Heart right ventricle (tissue), 16 donors: ENCODE measurements at regions not wholly inside any gene's neighbourhood (a gene's known extent, or its start where the extent isn't known, plus 50 kb on each side); places are given as distances from the start of the nearest gene placed in this dataset.

ENCODE experiments used
- ATAC-seq, 8 donors: fragments of 200-7000 bp; cut with Tn5 transposase; one replicate each; pipeline ENCODE4 v1.9.1; 2020; ENCODE audit warnings: mild to moderate bottlenecking in 8 of 8, moderate library complexity in 8 of 8, moderate number of reproducible peaks in 1 of 8
- DNase-seq, 2 donors: peaks; one replicate each; pipeline ENCODE4 v3.0.0-alpha.2; 2020
- H3K27ac ChIP-seq, 10 donors: fragments of 200-600 bp; sonication (generic) in 2 of 10; one replicate each; pipeline versions ENCODE4 v1.5.0 to v1.8.0; 2020 to 2022; ENCODE audit warnings: mild to moderate bottlenecking in 3 of 10
- H3K27me3 ChIP-seq, 7 donors: fragments of 200-600 bp; one replicate each; pipeline ENCODE4 v1.8.0; 2021 to 2022; ENCODE audit warnings: mild to moderate bottlenecking in 2 of 7
- H3K36me3 ChIP-seq, 9 donors: fragments of 200-600 bp; sonication (generic) in 1 of 9; one replicate each; pipeline versions ENCODE4 v1.5.0 to v1.8.0; 2020 to 2022; ENCODE audit warnings: mild to moderate bottlenecking in 2 of 9
- H3K4me1 ChIP-seq, 9 donors: fragments of 200-600 bp; sonication (generic) in 1 of 9; one replicate each; pipeline versions ENCODE4 v1.5.0 to v1.8.0; 2020 to 2022; ENCODE audit warnings: mild to moderate bottlenecking in 4 of 9
- H3K4me3 ChIP-seq, 10 donors: fragments of 200-600 bp; sonication (generic) in 2 of 10; one replicate each; pipeline versions ENCODE4 v1.5.0 to v1.8.0; 2020 to 2022; ENCODE audit warnings: mild to moderate bottlenecking in 7 of 10, moderate library complexity in 2 of 10
- H3K9me3 ChIP-seq, 11 donors: fragments of 200-600 bp in 10 of 11; sonication (generic) in 2 of 11; one replicate each; pipeline versions ENCODE4 v1.5.0 to v1.8.0; 2013 to 2022; ENCODE audit warnings: mild to moderate bottlenecking in 2 of 11, control low read depth in 1 of 11, moderate library complexity in 1 of 11
- WGBS, 2 donors: extraction: QIAGEN DNeasy Blood & Tissue Kit; methylation state at CpG; one replicate each; pipeline ENCODE4 v1.1.7; 2013; ENCODE audit warnings: inconsistent platforms in 1 of 2; 5-methylcytosine and 5-hydroxymethylcytosine counted together
- intact Hi-C, 10 donors: fragments of 100-400 bp; cut with DNase I; formaldehyde crosslinking; loops; one replicate each; pipeline versions ENCODE4 v1.11.1 to v1.14.2; 2022
- TF ChIP-seq, protein P1 (sequence below), 9 donors: fragments of 200-600 bp; sonication (generic) in 2 of 9; IDR thresholded peaks; one replicate each; pipeline versions ENCODE4 v1.5.0 to v1.8.0; 2021 to 2022; ENCODE audit warnings: antibody characterized with exemption in 9 of 9, mild to moderate bottlenecking in 5 of 9, moderate library complexity in 1 of 9
- donor health status: Arrhythmogenic right ventricular cardiomyopathy.
- donor health status: ischemic (EF 13 %, LVEDD 7.1; RV severe dilation, severe dysfunction).
- donor health status: healthy with polysubstance abuse.
- donor health status: DM: no; HTN: yes; CAD: no.
- donor health status: DM: no; HTN: no; CAD: no.
- donor health status: ischemic (EF 25% LVEDD 6.9; RV normal size, moderate dysfunction).
- donor health status: ischemic (EF 25% LVEDD 5.7; RV mildly dilated, moderate dysfunction).
- donor health status: healthy.
- donor health status: DM: yes; HTN: yes; CAD: no.
- donor health status: Ischemic cardiomyopathy.
- donor health status: ischemic (EF 35%, LVEDD 5.7; RV mildly dilated, moderate dysfunction).
- donor health status: nonischemic (EF 11% LVEDD 7.7; RV severe dilation, severe dysfunction).
- donor health status: DM: yes; HTN: yes; CAD: no.
- donor health status: PGD.
- donor health status: ischemic (EF 29% LVEDD 5.4; RV normal size, mild dysfunction).
- donor health status: nonischemic (EF 23%, LVEDD 6.1; RV moderate dilation, normal function).

DNA sequence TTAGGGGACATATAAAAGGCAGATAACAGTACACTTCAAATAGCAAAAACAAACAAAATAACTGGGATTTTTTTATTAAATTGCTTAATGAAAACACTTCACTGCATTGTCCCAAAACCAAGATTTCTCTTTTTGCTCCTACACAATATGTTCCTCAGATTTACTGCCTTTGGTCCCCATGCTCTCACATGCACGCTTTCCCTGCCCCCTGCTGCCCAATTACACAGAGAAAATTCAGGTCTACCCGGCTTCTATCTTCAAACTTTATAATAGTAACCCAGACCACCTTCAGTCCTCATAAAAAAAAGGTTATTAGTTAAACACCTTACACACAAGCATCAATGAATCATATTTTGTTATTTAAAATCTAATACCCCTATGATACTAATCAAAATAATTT lies 673.8 kb upstream of the HS3ST5 start:
- no peak for DNase-seq
- 62 to 68% methylated on average over 2 of the region's 2 CpGs for WGBS, 2 donors

GRCh38 chr6:115004982-115005381 lies 662.2 kb upstream of the HS3ST5 start:
- Histone ChIP-seq H3K27me3 (no peaks in the 10 kb centered on the region), H3K4me3 (no peak overlapping the region), H3K36me3 (no peaks in the 10 kb centered on the region), H3K27ac (no peak overlapping the region), H3K9me3 (peaks cover 0 to 7% (median 0%) of the 10 kb centered on the region in 11 donors), H3K4me1 (no peaks in the 10 kb centered on the region)
- ATAC-seq, result no peak
- TF ChIP-seq, protein P1, sequence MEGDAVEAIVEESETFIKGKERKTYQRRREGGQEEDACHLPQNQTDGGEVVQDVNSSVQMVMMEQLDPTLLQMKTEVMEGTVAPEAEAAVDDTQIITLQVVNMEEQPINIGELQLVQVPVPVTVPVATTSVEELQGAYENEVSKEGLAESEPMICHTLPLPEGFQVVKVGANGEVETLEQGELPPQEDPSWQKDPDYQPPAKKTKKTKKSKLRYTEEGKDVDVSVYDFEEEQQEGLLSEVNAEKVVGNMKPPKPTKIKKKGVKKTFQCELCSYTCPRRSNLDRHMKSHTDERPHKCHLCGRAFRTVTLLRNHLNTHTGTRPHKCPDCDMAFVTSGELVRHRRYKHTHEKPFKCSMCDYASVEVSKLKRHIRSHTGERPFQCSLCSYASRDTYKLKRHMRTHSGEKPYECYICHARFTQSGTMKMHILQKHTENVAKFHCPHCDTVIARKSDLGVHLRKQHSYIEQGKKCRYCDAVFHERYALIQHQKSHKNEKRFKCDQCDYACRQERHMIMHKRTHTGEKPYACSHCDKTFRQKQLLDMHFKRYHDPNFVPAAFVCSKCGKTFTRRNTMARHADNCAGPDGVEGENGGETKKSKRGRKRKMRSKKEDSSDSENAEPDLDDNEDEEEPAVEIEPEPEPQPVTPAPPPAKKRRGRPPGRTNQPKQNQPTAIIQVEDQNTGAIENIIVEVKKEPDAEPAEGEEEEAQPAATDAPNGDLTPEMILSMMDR (IDR thresholded peaks at IDR 0.05), result no peak
- intact Hi-C loops, result no loop called here
- no peak for DNase-seq
- 28 to 36% methylated on average over 4 of the region's 4 CpGs for whole genome bisulfite sequencing, 2 donors

More for the DNA sequence above, 673.8 kb upstream of the HS3ST5 start:
- Histone ChIP-seq H3K9me3 (peaks cover 0 to 8% (median 0%) of the 10 kb centered on the region in 11 donors), H3K27me3 (no peaks in the 10 kb centered on the region), H3K36me3 (no peaks in the 10 kb centered on the region), H3K4me3 (no peak overlapping the region), H3K27ac (no peak overlapping the region), H3K4me1 (no peaks in the 10 kb centered on the region)
- TF ChIP-seq, protein P1 (IDR thresholded peaks at IDR 0.05), result no peak
- no peak for ATAC-seq
- intact Hi-C loops, result no loop called here

DNA sequence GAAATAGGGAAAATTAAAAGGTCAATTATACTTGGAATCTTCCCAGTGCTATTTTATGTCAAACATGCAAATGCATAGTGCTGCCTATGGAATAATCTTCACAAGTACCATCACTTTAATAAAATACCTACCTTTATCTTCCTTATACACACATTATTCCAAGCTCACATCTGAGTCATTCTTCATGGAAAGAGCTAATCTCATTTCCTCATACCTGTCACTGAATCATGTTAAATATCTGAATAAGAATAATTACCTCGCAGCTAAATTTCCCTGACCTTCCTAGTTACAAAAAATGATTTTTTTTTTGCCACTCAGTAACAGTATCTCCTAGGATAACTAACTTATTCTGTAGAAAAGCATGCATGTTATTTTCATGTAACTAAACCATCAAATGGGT lies 661.4 kb upstream of the HS3ST5 start:
- H3K9me3 ChIP-seq, result peaks cover 0 to 7% (median 0%) of the 10 kb centered on the region in 11 donors
- DNase-seq (no peak), ATAC-seq (no peak)
- H3K27me3 ChIP-seq, result no peaks in the 10 kb centered on the region
- TF ChIP-seq, protein P1 (IDR thresholded peaks at IDR 0.05), result no peak
- H3K36me3 ChIP-seq, result no peaks in the 10 kb centered on the region
- no peak overlapping the region for H3K27ac ChIP-seq
- intact Hi-C loops, result no loop called here
- H3K4me3 ChIP-seq, result no peak overlapping the region
- 49 to 73% methylated on average over 1 of the region's 1 CpG for WGBS, 2 donors
- H3K4me1 ChIP-seq, result no peaks in the 10 kb centered on the region

DNA sequence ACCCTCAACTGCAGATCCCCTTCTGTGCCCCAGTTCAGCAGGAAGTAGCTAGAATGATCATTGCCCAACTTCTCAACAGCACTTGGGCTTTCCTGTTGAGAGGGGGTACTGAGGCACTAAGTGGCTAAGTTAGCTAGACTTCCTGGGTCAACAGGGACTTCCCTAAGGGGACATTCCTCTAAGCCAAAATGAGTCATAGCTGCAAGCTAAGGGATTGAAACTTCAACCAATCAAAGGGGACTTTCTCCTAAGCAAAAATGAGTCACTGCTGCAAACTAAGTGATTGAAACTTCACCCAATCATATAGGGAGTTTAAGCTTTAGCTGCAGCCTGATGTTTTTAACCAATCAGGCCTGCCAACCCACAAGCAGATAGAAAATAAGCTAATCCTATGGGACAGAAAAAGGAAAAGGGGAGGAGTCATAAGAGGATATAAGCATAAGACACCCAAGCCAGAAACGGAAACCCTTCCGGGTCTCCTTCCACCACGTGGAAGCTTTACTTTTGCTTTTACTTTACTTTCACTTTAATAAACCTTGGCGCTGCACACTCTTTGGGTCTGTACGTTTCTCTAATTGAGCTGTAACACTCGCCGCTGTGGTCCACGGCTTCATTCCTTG lies 659.0 kb upstream of the HS3ST5 start:
- no peaks in the 10 kb centered on the region for H3K4me1 ChIP-seq
- no peak for DNase-seq
- ATAC-seq, result no peak
- H3K27ac ChIP-seq, result no peak overlapping the region
- WGBS, 2 donors, result 87% methylated on average over 8 of the region's 8 CpGs
- peaks cover 0 to 16% (median 0%) of the 10 kb centered on the region in 11 donors for H3K9me3 ChIP-seq
- intact Hi-C loops, result no loop called here
- H3K27me3 ChIP-seq, result no peaks in the 10 kb centered on the region
- H3K36me3 ChIP-seq, result no peaks in the 10 kb centered on the region
- TF ChIP-seq, protein P1 (IDR thresholded peaks at IDR 0.05), result no peak
- no peak overlapping the region for H3K4me3 ChIP-seq
